K562 (cell line): ENCODE measurements at regions not wholly inside any gene's neighbourhood (a gene's known extent, or its start where the extent isn't known, plus 50 kb on each side); places are given as distances from the start of the nearest gene placed in this dataset.

Source experiments
- E2F5 ChIP-seq: sonication (generic); formaldehyde crosslinking; IDR thresholded peaks from 2 replicates; pipeline ENCODE4 v1.8.0; 2022; ENCODE audit warnings: mild to moderate bottlenecking, missing genetic modification reagents
- E2F8 ChIP-seq: fragments of 450-650 bp; IDR thresholded peaks from 2 replicates; pipeline ENCODE4 v1.7.1; 2018; ENCODE audit warnings: mild to moderate bottlenecking, low read depth; ENCODE audit not compliant: partially characterized antibody
- HDAC2 ChIP-seq: fragments of 450-650 bp; IDR thresholded peaks from 2 replicates; pipeline ENCODE4 v1.6.1; 2016; ENCODE audit warnings: mild to moderate bottlenecking
- NRF1 ChIP-seq, 2 experiments: fragments of 450-650 bp; IDR thresholded peaks in 1 of 2; conservative IDR thresholded peaks in 1 of 2; 2 replicates each; pipeline ENCODE4 v1.6.1; 2014; ENCODE audit warnings: mild to moderate bottlenecking in 2 of 2
- RNF2 ChIP-seq: sonication (generic); IDR thresholded peaks from 2 replicates; pipeline ENCODE4 v1.6.1; 2016
- RNF219 ChIP-seq: fragments of 250-450 bp; sonication (Bioruptor Pico); IDR thresholded peaks from 2 replicates; pipeline ENCODE4 v1.5.0; 2022; ENCODE audit warnings: mild to moderate bottlenecking
- THRB ChIP-seq: fragments of 450-650 bp; formaldehyde crosslinking; conservative IDR thresholded peaks from 2 replicates; pipeline ENCODE4 v1.4.0; 2022; ENCODE audit warnings: mild to moderate bottlenecking, missing genetic modification characterization
- ZFP91 ChIP-seq: sonication (generic); formaldehyde crosslinking; IDR thresholded peaks from 2 replicates; pipeline ENCODE4 v1.8.0; 2022; ENCODE audit warnings: mild to moderate bottlenecking, missing genetic modification reagents
- ZNF407 ChIP-seq: fragments of 450-650 bp; IDR thresholded peaks from 2 replicates; pipeline ENCODE4 v1.6.1; 2016; ENCODE audit warnings: low read depth

GRCh38 chr1:9428601-9429341 lies 110.5 kb upstream of the SLC25A33 start (continued):
- TF ChIP-seq ZNF407 = no peak
- peak; percentile 5; the same call in 1 of the 2 replicates for TF ChIP-seq ZFP91 (CRISPR knock-in tag)
- TF ChIP-seq HDAC2 = 0 out of 2 replicates have a peak, but pooled peaks have one; percentile 33
- peak; percentile 81 for TF ChIP-seq RNF2
- TF ChIP-seq NRF1 (conservative IDR thresholded peaks at IDR 0.05 in 1 of 2, IDR thresholded peaks at IDR 0.05 in 1 of 2) = peak; percentile 99
- no peak for TF ChIP-seq E2F5
- no peak for TF ChIP-seq THRB (CRISPR knock-in tag)
- peak; percentile 94 for TF ChIP-seq E2F8
- no peak for TF ChIP-seq RNF219 (CRISPR knock-in tag)
